A673 (cell line): ENCODE measurements at regions not wholly inside any gene's neighbourhood (a gene's known extent, or its start where the extent isn't known, plus 50 kb on each side); places are given as distances from the start of the nearest gene placed in this dataset.

Source experiments
- CTCF ChIP-seq: fragments of 300-800, 200-600 bp; sonication (generic); conservative IDR thresholded peaks from 2 replicates; pipeline ENCODE4 v1.5.1; 2017; ENCODE audit warnings: low read depth, mild to moderate bottlenecking, antibody characterized with exemption, low read length, moderate library complexity, mixed read lengths
- EZH2 ChIP-seq: fragments of 200-600 bp; sonication (generic); IDR thresholded peaks from 2 replicates; pipeline ENCODE4 v1.6.1; 2017; ENCODE audit warnings: borderline replicate concordance, low read depth, mild to moderate bottlenecking, mixed read lengths, antibody characterized with exemption, low read length; ENCODE audit not compliant: poor library complexity, severe bottlenecking

GRCh38 chr16:52718046-52718445 lies 171.1 kb upstream of the TOX3 start:
- TF ChIP-seq CTCF (no peak), EZH2 (no peak)
